ENCODE measurements at regions not wholly inside any gene's neighbourhood (a gene's known extent, or its start where the extent isn't known, plus 50 kb on each side); places are given as distances from the start of the nearest gene placed in this dataset.

DNA sequence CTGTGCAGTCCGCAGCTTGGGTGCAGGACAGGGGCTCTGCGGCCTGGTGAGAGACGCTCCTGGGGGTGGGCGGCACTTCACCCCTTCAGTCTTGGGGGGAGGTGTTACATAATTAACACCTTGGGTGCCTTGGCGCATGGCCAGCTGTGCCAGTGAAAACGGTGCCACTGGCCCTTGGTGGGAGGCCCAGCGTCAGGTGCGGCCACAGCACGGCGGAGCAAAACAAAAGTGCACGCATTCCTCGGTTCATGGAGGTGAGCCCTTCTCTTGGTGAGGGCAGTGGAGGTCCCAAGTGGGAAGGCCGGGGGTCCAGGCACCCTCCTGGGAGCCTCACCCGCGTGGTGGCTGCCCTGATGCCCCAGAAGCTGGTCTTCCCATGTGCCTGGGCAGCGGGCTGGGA, 89.8 kb downstream of the ENGASE start:
- Histone ChIP-seq H3K4me2 (ENCODE audit: insufficient read depth, insufficient read length, low read length) (no peak overlapping the region), H2BK5ac (ENCODE audit: insufficient read length, low read length) (no peak overlapping the region), H3K79me1 (ENCODE audit: insufficient read depth, low read depth, low read length, poor library complexity, severe bottlenecking) (no peaks in the 10 kb centered on the region), H4K5ac (ENCODE audit: insufficient read length, low read depth, low read length) (no peak overlapping the region), H4K91ac (ENCODE audit: insufficient read length, low read depth, low read length) (no peak overlapping the region), H2BK20ac (ENCODE audit: low read depth, low read length, poor library complexity, severe bottlenecking) (no peak overlapping the region), H3K4ac (ENCODE audit: low read depth, low read length) (no peak overlapping the region), H3K9ac (ENCODE audit: extremely low read depth, insufficient read length, low read length) (no peak overlapping the region), H4K8ac (replicated peaks; ENCODE audit: insufficient read length, low read depth, low read length) (no peak overlapping the region), H3K79me2 (ENCODE audit: insufficient read depth, low read length) (no peaks in the 10 kb centered on the region), H3K27me3 (ENCODE audit: insufficient read depth, low read length) (no peaks in the 10 kb centered on the region), H3K27ac (ENCODE audit: insufficient read length, low read depth, low read length) (no peak overlapping the region), H3K9me3 (ENCODE audit: control insufficient read depth, low read depth, low read length) (no peaks in the 10 kb centered on the region), H3T11ph (ENCODE audit: low read length) (no peak overlapping the region), H2BK12ac (ENCODE audit: insufficient read length, low read depth, low read length) (no peak overlapping the region), H3K56ac (ENCODE audit: insufficient read length, low read depth, low read length) (no peak overlapping the region), H2AK5ac (ENCODE audit: insufficient read length, low read length) (no peak overlapping the region), H2AFZ (ENCODE audit: low read length) (no peak overlapping the region), H3K23me2 (ENCODE audit: insufficient read length, low read depth, low read length, poor library complexity, severe bottlenecking) (no peaks in the 10 kb centered on the region), H3K18ac (ENCODE audit: insufficient read length, low read depth, low read length) (no peak overlapping the region), H3K14ac (ENCODE audit: insufficient read depth, low read length) (no peak overlapping the region), H2BK15ac (ENCODE audit: low read depth, low read length) (no peak overlapping the region), H4K20me1 (ENCODE audit: control insufficient read depth, insufficient read depth, insufficient read length) (no peaks in the 10 kb centered on the region), H3K23ac (ENCODE audit: insufficient read length, low read depth, low read length) (no peak overlapping the region), H2BK120ac (ENCODE audit: low read depth, low read length, poor library complexity, severe bottlenecking) (no peak overlapping the region), H3K4me1 (ENCODE audit: insufficient read depth, low read length) (no peaks in the 10 kb centered on the region)
- H3K4me1 Mint-ChIP-seq: peaks cover 3 to 20% of the 10 kb centered on the region in 2 experiments; a peak in 2 of 4 replicates
- H3K27ac Mint-ChIP-seq: no peak overlapping the region
- no peaks in the 10 kb centered on the region for H3K9me3 Mint-ChIP-seq
- TF ChIP-seq, protein P1, sequence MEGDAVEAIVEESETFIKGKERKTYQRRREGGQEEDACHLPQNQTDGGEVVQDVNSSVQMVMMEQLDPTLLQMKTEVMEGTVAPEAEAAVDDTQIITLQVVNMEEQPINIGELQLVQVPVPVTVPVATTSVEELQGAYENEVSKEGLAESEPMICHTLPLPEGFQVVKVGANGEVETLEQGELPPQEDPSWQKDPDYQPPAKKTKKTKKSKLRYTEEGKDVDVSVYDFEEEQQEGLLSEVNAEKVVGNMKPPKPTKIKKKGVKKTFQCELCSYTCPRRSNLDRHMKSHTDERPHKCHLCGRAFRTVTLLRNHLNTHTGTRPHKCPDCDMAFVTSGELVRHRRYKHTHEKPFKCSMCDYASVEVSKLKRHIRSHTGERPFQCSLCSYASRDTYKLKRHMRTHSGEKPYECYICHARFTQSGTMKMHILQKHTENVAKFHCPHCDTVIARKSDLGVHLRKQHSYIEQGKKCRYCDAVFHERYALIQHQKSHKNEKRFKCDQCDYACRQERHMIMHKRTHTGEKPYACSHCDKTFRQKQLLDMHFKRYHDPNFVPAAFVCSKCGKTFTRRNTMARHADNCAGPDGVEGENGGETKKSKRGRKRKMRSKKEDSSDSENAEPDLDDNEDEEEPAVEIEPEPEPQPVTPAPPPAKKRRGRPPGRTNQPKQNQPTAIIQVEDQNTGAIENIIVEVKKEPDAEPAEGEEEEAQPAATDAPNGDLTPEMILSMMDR (conservative IDR thresholded peaks at IDR 0.05): no peak
- no CpG with 5 or more reads among the region's 16 CpGs for WGBS (ENCODE audit: extremely low coverage, insufficient read length, low lambda C conversion rate)
- no peaks in the 10 kb centered on the region; a peak in 1 of 7 replicates for H3K36me3 Mint-ChIP-seq (ENCODE audit: insufficient read depth in 1 of 3, low read depth in 3 of 3)
- no peak overlapping the region for H3K4me3 Mint-ChIP-seq
- H3K27me3 Mint-ChIP-seq (ENCODE audit: low read depth): no peaks in the 10 kb centered on the region; the same call in none of the 2 replicates
- DNase-seq: no peak

Data from H9 (cell line).